HEK293 (cell line): ENCODE measurements at regions not wholly inside any gene's neighbourhood (a gene's known extent, or its start where the extent isn't known, plus 50 kb on each side); places are given as distances from the start of the nearest gene placed in this dataset.

Experiments used
- CTCF ChIA-PET: fragments of 350-600 bp; formaldehyde crosslinking; extraction: SDS; loops from one replicate; lab custom pipeline; 2021; ENCODE audit warnings: antibody characterized with exemption; lab: Yijun Ruan, JAX
- POLR2A ChIA-PET: fragments of 300-600 bp; formaldehyde crosslinking; extraction: SDS; loops from one replicate; lab custom pipeline; 2020; ENCODE audit warnings: antibody characterized with exemption, inconsistent platforms; lab: Yijun Ruan, JAX
- H3K27ac ChIP-seq: fragments of 200-500 bp; sonication (Bioruptor generic); 2 replicates; pipeline ENCODE4 v1.5.1; 2014; ENCODE audit warnings: low read depth, low read length, control low read depth, inconsistent platforms; ENCODE audit errors: extremely low read depth
- H3K36me3 ChIP-seq, 2 experiments: fragments of 200-500 bp in 1 of 2; sonication (Bioruptor generic) in 1 of 2; 1 replicate in 1 of 2; 2 replicates in 1 of 2; pipeline ENCODE4 v1.5.1; 2014 to 2017; ENCODE audit warnings: inconsistent platforms in 2 of 2, low read length in 2 of 2; ENCODE audit not compliant: control insufficient read depth in 2 of 2, insufficient read depth in 1 of 2
- H3K4me1 ChIP-seq: fragments of 200-500 bp; sonication (Bioruptor generic); 2 replicates; pipeline ENCODE4 v1.5.1; 2014; ENCODE audit warnings: mild to moderate bottlenecking, low read length, inconsistent platforms; ENCODE audit not compliant: control insufficient read depth, insufficient read depth
- H3K4me3 ChIP-seq: 2 replicates; pipeline ENCODE4 v1.5.1; 2011; ENCODE audit warnings: low read depth, mild to moderate bottlenecking, control low read depth, low read length, moderate library complexity
- H3K9me3 ChIP-seq: fragments of 200-500 bp; sonication (Bioruptor generic); 2 replicates; pipeline ENCODE4 v1.5.1; 2014; ENCODE audit warnings: low read depth, low read length, inconsistent platforms; ENCODE audit not compliant: control insufficient read depth, insufficient read depth
- GLIS2 ChIP-seq: fragments of 450-650 bp; formaldehyde crosslinking; IDR thresholded peaks from 2 replicates; pipeline ENCODE4 v1.5.1; 2016; ENCODE audit warnings: missing biosample characterization, missing genetic modification characterization
- HOXC10 ChIP-seq: sonication (generic); formaldehyde crosslinking; IDR thresholded peaks from 2 replicates; pipeline ENCODE4 v1.8.1; 2023; ENCODE audit warnings: mild to moderate bottlenecking, missing genetic modification reagents
- MEIS1 ChIP-seq: sonication (generic); formaldehyde crosslinking; IDR thresholded peaks from 2 replicates; pipeline ENCODE4 v1.8.1; 2022; ENCODE audit warnings: missing genetic modification reagents, mild to moderate bottlenecking, borderline replicate concordance
- MYNN ChIP-seq: fragments of 450-650 bp; formaldehyde crosslinking; IDR thresholded peaks from 2 replicates; pipeline ENCODE4 v1.5.1; 2016; ENCODE audit warnings: missing biosample characterization, missing genetic modification characterization, borderline replicate concordance
- MZF1 ChIP-seq: fragments of 450-650 bp; formaldehyde crosslinking; IDR thresholded peaks from 2 replicates; pipeline ENCODE4 v1.5.1; 2017; ENCODE audit warnings: missing biosample characterization, missing genetic modification characterization, borderline replicate concordance
- PRDM10 ChIP-seq: fragments of 450-650 bp; formaldehyde crosslinking; IDR thresholded peaks from 2 replicates; pipeline ENCODE4 v1.5.1; 2016; ENCODE audit warnings: missing biosample characterization, missing genetic modification characterization
- ZBTB21 ChIP-seq: fragments of 450-650 bp; formaldehyde crosslinking; IDR thresholded peaks from 2 replicates; pipeline ENCODE4 v1.5.1; 2017; ENCODE audit warnings: missing biosample characterization, missing genetic modification characterization
- ZBTB48 ChIP-seq: fragments of 450-650 bp; formaldehyde crosslinking; IDR thresholded peaks from 2 replicates; pipeline ENCODE4 v1.5.1; 2016; ENCODE audit warnings: missing biosample characterization, missing genetic modification characterization
- ZBTB8A ChIP-seq: fragments of 450-650 bp; formaldehyde crosslinking; IDR thresholded peaks from 2 replicates; pipeline ENCODE4 v1.5.1; 2016; ENCODE audit warnings: missing biosample characterization, missing genetic modification characterization
- ZNF112 ChIP-seq: fragments of 450-650 bp; formaldehyde crosslinking; IDR thresholded peaks from 2 replicates; pipeline ENCODE4 v1.5.0; 2017; ENCODE audit warnings: missing biosample characterization, missing genetic modification characterization
- ZNF121 ChIP-seq: fragments of 450-650 bp; formaldehyde crosslinking; IDR thresholded peaks from 2 replicates; pipeline ENCODE4 v1.5.1; 2016; ENCODE audit warnings: missing biosample characterization, missing genetic modification characterization
- ZNF175 ChIP-seq: fragments of 450-650 bp; formaldehyde crosslinking; IDR thresholded peaks from 2 replicates; pipeline ENCODE4 v1.5.1; 2016; ENCODE audit warnings: missing biosample characterization, missing genetic modification characterization
- ZNF2 ChIP-seq: fragments of 450-650 bp; formaldehyde crosslinking; IDR thresholded peaks from 2 replicates; pipeline ENCODE4 v1.5.1; 2016; ENCODE audit warnings: missing biosample characterization, missing genetic modification characterization
- ZNF248 ChIP-seq: fragments of 450-650 bp; formaldehyde crosslinking; IDR thresholded peaks from 2 replicates; pipeline ENCODE4 v1.5.1; 2017; ENCODE audit warnings: missing biosample characterization, missing genetic modification characterization
- ZNF280C ChIP-seq: fragments of 450-650 bp; formaldehyde crosslinking; IDR thresholded peaks from 2 replicates; pipeline ENCODE4 v1.5.1; 2016; ENCODE audit warnings: missing biosample characterization, missing genetic modification characterization
- ZNF404 ChIP-seq: fragments of 450-650 bp; formaldehyde crosslinking; IDR thresholded peaks from 2 replicates; pipeline ENCODE4 v1.5.1; 2017; ENCODE audit warnings: missing biosample characterization, missing genetic modification characterization
- ZNF416 ChIP-seq: fragments of 450-650 bp; formaldehyde crosslinking; IDR thresholded peaks from 2 replicates; pipeline ENCODE4 v1.5.1; 2016; ENCODE audit warnings: missing biosample characterization, missing genetic modification characterization
- ZNF514 ChIP-seq: fragments of 450-650 bp; formaldehyde crosslinking; IDR thresholded peaks from 2 replicates; pipeline ENCODE4 v1.5.1; 2016; ENCODE audit warnings: missing biosample characterization, missing genetic modification characterization
- ZNF596 ChIP-seq: fragments of 450-650 bp; IDR thresholded peaks from 2 replicates; pipeline ENCODE4 v1.5.0; 2018; ENCODE audit warnings: missing biosample characterization, mild to moderate bottlenecking, missing genetic modification characterization, moderate library complexity
- ZNF629 ChIP-seq: fragments of 450-650 bp; formaldehyde crosslinking; IDR thresholded peaks from 2 replicates; pipeline ENCODE4 v1.5.1; 2017; ENCODE audit warnings: missing biosample characterization, missing genetic modification characterization
- ZNF660 ChIP-seq: fragments of 450-650 bp; IDR thresholded peaks from 2 replicates; pipeline ENCODE4 v1.5.1; 2018; ENCODE audit warnings: missing biosample characterization, mild to moderate bottlenecking, missing genetic modification characterization
- ZNF677 ChIP-seq: fragments of 450-650 bp; IDR thresholded peaks from 2 replicates; pipeline ENCODE4 v1.5.0; 2018; ENCODE audit warnings: missing biosample characterization, mild to moderate bottlenecking, missing genetic modification characterization, moderate library complexity
- ZNF707 ChIP-seq: fragments of 450-650 bp; formaldehyde crosslinking; IDR thresholded peaks from 2 replicates; pipeline ENCODE4 v1.5.1; 2016; ENCODE audit warnings: missing biosample characterization, missing genetic modification characterization
- ZNF768 ChIP-seq: fragments of 450-650 bp; formaldehyde crosslinking; IDR thresholded peaks from 2 replicates; pipeline ENCODE4 v1.5.1; 2018; ENCODE audit warnings: missing biosample characterization, mild to moderate bottlenecking, missing genetic modification characterization
- ZNF843 ChIP-seq: fragments of 450-650 bp; formaldehyde crosslinking; IDR thresholded peaks from 2 replicates; pipeline ENCODE4 v1.5.1; 2016; ENCODE audit warnings: missing biosample characterization, missing genetic modification characterization
- ZSCAN16 ChIP-seq: fragments of 450-650 bp; formaldehyde crosslinking; IDR thresholded peaks from 2 replicates; pipeline ENCODE4 v1.5.1; 2016; ENCODE audit warnings: missing biosample characterization, missing genetic modification characterization
- ZSCAN30 ChIP-seq: fragments of 450-650 bp; IDR thresholded peaks from 2 replicates; pipeline ENCODE4 v1.5.1; 2018; ENCODE audit warnings: missing biosample characterization, mild to moderate bottlenecking, missing genetic modification characterization, moderate library complexity
- TF ChIP-seq, protein P1 (sequence below): sonication (generic); formaldehyde crosslinking; IDR thresholded peaks from 2 replicates; pipeline ENCODE4 v1.8.1; 2022; ENCODE audit warnings: mild to moderate bottlenecking, moderate library complexity, missing genetic modification reagents
- TF ChIP-seq, protein P2 (sequence below): fragments of 450-650 bp; formaldehyde crosslinking; IDR thresholded peaks from 2 replicates; pipeline ENCODE4 v1.5.1; 2016; ENCODE audit warnings: missing biosample characterization, missing genetic modification characterization
- TF ChIP-seq, protein P3 (sequence below): fragments of 450-650 bp; formaldehyde crosslinking; IDR thresholded peaks from 2 replicates; pipeline ENCODE4 v1.5.1; 2016; ENCODE audit warnings: missing biosample characterization, missing genetic modification characterization

DNA sequence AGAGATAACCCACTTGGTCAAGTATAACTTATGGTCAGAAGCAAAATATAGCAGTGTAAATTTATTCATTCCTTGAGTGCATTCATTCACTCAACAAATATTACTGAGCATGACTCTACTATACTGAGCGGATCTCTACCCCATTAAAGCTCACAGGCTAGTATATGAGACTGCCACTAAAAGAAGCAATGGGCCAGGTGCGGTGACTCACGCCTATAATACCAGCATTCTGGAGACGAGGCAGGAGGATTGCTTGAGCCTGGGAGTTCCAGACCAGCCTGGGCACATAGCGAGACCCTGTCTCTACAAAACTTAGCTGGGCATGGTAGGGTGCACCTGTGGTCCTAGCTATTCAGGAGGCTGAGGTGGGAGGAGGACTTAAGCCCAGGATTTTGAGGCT, 197.6 kb upstream of the BLID start (continued):
- TF ChIP-seq PRDM10 (tag by site-specific recombination) (no peak), ZNF280C (tag by site-specific recombination) (no peak), MYNN (tag by site-specific recombination) (no peak), ZNF677 (no peak), ZNF660 (no peak), ZNF768 (tag by site-specific recombination) (no peak), MEIS1 (CRISPR knock-in tag) (no peak), MZF1 (no peak), ZNF416 (tag by site-specific recombination) (no peak), ZNF596 (no peak)
- TF ChIP-seq, protein P1, sequence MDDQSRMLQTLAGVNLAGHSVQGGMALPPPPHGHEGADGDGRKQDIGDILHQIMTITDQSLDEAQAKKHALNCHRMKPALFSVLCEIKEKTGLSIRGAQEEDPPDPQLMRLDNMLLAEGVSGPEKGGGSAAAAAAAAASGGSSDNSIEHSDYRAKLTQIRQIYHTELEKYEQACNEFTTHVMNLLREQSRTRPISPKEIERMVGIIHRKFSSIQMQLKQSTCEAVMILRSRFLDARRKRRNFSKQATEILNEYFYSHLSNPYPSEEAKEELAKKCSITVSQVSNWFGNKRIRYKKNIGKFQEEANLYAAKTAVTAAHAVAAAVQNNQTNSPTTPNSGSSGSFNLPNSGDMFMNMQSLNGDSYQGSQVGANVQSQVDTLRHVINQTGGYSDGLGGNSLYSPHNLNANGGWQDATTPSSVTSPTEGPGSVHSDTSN (CRISPR knock-in tag): no peak

- TF ChIP-seq ZSCAN30 (tag by site-specific recombination) (no peak), HOXC10 (CRISPR knock-in tag) (no peak), ZNF629 (tag by site-specific recombination) (no peak), ZNF843 (tag by site-specific recombination) (no peak), ZNF2 (tag by site-specific recombination) (no peak), ZNF707 (tag by site-specific recombination) (no peak), ZNF175 (no peak), ZNF248 (tag by site-specific recombination) (no peak), ZNF404 (tag by site-specific recombination) (no peak), ZNF112 (tag by site-specific recombination) (no peak), ZSCAN16 (tag by site-specific recombination) (no peak), ZNF121 (no peak), ZBTB21 (tag by site-specific recombination) (no peak), ZNF514 (no peak), GLIS2 (tag by site-specific recombination) (no peak), ZBTB8A (tag by site-specific recombination) (no peak), ZBTB48 (tag by site-specific recombination) (no peak)
- TF ChIP-seq, protein P2, sequence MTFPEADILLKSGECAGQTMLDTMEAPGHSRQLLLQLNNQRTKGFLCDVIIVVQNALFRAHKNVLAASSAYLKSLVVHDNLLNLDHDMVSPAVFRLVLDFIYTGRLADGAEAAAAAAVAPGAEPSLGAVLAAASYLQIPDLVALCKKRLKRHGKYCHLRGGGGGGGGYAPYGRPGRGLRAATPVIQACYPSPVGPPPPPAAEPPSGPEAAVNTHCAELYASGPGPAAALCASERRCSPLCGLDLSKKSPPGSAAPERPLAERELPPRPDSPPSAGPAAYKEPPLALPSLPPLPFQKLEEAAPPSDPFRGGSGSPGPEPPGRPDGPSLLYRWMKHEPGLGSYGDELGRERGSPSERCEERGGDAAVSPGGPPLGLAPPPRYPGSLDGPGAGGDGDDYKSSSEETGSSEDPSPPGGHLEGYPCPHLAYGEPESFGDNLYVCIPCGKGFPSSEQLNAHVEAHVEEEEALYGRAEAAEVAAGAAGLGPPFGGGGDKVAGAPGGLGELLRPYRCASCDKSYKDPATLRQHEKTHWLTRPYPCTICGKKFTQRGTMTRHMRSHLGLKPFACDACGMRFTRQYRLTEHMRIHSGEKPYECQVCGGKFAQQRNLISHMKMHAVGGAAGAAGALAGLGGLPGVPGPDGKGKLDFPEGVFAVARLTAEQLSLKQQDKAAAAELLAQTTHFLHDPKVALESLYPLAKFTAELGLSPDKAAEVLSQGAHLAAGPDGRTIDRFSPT (tag by site-specific recombination): no peak
- TF ChIP-seq, protein P3, sequence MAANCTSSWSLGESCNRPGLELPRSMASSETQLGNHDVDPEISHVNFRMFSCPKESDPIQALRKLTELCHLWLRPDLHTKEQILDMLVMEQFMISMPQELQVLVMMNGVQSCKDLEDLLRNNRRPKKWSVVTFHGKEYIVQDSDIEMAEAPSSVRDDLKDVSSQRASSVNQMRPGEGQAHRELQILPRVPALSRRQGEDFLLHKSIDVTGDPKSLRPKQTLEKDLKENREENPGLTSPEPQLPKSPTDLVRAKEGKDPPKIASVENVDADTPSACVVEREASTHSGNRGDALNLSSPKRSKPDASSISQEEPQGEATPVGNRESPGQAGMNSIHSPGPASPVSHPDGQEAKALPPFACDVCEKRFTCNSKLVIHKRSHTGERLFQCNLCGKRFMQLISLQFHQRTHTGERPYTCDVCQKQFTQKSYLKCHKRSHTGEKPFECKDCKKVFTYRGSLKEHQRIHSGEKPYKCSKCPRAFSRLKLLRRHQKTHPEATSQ (tag by site-specific recombination): no peak
- TF ChIP-seq, all 188 proteins: peak for 0
- POLR2A ChIA-PET: no interaction called here
- H3K4me1 ChIP-seq: no peaks in the 10 kb centered on the region; the same call in 1 of the 2 replicates
- no peaks in the 10 kb centered on the region for H3K36me3 ChIP-seq
- H3K27ac ChIP-seq: no peak overlapping the region
- H3K9me3 ChIP-seq: no peaks in the 10 kb centered on the region
- H3K4me3 ChIP-seq: no peak overlapping the region
- CTCF ChIA-PET: no interaction called here
Observed at GRCh38 chr11:122311216-122311755, 195.3 kb upstream of the BLID start.
